Left hindlimb (tissue), 1 donor: ENCODE measurements at regions not wholly inside any gene's neighbourhood (a gene's known extent, or its start where the extent isn't known, plus 50 kb on each side); places are given as distances from the start of the nearest gene placed in this dataset.
A peak's percentile ranks its signal among the peaks of the same experiment; 100 is the strongest.
"Not testable (repeated sequence)": the region's sequence is repeated elsewhere in the genome, so short reads cannot be mapped to it uniquely, and the experiment has no call there.

Experiments
- DNase-seq: peaks from one replicate; pipeline ENCODE4 v3.0.0-alpha.2; 2018

DNA sequence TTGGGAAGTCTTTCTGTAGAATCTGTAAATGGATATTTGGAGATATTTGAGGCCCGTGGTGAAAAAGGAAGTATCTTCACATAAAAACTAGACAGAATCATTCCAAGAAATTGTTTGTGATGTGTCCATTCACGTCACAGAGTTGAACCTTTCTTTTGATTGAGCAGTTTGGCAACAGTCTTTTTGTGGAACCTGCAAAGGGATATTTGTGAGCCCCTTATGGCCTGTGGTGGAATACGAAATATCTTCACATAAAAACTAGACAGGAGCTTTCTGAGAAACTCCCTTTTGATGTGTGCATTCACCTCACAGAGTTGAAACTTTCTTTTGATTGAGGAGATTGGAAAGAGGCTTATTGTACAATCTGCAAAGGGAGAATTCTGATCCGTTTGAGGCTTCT, 2980.4 kb downstream of the TUBA3C start:
- DNase-seq: not testable (repeated sequence)

DNA sequence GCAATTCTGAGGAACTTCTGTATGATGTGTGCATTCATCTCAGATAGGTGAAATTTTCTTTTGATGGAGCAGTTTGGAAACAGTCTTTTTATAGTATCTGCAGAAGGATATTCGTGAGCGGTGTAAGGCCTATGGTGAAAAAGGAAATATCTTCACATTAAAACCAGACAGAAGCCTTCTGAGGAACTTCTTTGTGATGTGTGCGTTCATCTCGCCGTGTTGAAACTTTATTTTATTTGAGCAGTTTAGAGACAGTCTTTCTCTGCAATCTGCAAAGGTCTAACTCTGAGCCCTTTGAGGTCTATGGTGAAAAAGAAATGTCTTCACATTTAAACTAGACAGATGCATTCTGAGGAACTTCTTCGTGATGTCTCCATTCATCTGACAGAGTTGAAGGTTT, 3021.0 kb downstream of the TUBA3C start:
- DNase-seq: not testable (repeated sequence)

DNA sequence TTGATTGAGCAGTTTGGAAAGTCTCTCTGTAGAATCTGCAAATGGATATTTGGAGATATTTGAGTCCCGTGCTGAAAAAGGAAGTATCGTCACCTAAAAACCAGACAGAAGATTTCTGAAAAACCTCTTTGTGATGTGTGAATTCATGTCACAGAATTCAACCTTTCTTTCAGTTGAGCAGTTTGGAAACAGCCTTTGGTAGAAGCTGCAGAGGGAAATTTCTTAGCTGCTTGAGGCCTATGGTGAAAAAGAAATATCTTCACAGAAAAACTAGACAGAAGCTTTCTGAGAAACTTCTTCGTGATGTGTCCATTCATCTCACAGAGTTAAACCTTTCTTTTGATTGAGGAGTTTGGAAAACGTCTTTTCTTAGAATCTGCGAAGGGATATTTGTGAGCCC, 3022.7 kb downstream of the TUBA3C start:
- DNase-seq: not testable (repeated sequence)

DNA sequence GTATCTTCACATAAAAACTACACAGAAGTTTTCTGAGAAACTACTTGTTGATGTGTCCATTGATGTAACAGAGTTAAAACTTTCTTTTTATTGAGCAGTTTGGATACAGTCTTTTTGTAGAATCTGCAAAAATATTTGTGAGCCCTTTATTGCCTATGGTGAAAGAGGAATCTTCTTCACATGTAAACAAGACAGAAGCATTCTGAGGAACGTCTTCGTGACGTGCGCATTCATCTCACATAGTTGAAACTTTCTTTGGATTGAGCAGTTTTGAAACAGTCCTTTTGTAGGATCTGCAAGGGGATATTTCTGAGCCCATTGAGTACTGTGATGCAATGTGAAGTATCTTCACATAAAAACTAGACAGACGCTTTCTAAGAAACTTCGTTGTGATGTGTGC, 3023.6 kb downstream of the TUBA3C start:
- not testable (repeated sequence) for DNase-seq

DNA sequence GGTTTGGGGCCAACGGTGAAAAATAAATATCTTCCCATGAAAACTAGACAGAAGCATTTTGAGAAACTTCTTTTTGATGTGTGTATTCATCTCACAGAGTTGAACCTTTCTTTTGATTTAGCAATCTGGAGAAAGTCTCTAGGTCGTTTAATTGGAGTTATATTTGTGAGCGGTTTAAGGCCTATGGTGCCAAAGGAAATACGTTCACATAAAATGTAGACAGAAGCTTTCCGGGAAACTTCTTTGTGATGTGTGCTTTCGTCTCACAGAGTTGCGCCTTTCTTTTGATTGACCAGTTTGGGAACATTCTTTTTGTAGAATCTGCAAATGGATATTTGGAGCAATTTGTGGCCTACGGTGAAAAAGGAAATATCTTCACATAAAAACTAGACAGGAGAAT, 3028.8 kb downstream of the TUBA3C start:
- DNase-seq: not testable (repeated sequence)

DNA sequence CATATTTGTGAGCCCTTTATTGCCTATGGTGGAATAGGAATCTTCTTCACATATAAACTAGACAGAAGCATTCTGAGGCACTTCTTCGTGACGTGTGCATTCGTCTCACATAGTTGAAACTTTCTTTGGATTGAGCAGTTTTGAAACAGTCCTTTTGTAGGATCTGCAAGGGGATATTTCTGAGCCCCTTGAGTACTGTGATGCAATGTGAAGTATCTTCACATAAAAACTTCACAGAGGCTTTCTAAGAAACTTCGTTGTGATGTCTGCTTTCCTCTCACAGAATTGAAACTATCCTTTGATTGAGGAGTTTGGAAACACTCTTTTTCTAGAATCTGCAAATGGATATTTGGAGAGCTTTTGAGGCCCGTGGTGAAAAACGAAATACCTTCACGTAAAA, 3030.3 kb downstream of the TUBA3C start:
- DNase-seq: not testable (repeated sequence)

DNA sequence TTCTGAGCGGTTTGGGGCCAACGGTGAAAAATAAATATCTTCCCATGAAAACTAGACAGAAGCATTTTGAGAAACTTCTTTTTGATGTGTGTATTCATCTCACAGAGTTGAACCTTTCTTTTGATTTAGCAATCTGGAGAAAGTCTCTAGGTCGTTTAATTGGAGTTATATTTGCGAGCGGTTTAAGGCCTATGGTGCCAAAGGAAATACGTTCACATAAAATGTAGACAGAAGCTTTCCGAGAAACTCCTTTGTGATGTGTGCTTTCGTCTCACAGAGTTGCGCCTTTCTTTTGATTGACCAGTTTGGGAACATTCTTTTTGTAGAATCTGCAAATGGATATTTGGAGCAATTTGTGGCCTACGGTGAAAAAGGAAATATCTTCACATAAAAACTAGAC, 3032.2 kb downstream of the TUBA3C start:
- DNase-seq: not testable (repeated sequence)

DNA sequence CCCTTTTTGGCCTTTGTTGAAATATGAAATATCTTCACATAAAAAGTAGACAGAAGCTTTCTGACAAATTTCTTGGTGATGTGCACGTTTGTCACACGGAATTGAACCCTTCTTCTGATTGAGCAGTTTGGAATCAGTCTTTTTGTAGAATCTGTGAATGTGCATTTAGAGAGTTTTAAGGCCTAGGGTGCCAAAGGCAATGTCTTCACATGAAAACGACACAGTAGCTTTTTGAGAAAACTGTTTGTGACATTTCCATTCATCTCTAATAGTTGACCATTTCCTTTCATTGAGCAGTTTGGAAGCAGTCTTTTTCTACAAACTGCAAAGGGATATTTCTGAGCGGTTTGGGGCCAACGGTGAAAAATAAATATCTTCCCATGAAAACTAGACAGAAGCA, 3036.0 kb downstream of the TUBA3C start:
- DNase-seq: not testable (repeated sequence)

DNA sequence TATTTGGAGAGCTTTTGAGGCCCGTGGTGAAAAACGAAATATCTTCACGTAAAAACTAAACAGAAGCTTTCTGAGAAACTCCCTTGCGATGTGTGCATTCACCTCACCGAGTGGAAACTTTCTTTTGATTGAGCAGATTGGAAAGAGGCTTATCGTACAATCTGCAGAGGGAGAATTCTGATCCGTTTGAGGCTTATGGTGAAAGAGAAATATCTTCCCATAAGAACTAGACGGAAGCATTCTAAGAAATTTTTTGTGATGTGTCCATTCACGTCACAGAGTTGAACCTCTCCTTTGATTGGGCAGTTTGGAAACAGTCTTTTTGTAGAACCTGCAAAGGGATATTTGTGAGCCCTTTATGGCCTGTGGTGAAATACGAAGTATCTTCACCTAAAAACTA, 3040.3 kb downstream of the TUBA3C start:
- DNase-seq: not testable (repeated sequence)

DNA sequence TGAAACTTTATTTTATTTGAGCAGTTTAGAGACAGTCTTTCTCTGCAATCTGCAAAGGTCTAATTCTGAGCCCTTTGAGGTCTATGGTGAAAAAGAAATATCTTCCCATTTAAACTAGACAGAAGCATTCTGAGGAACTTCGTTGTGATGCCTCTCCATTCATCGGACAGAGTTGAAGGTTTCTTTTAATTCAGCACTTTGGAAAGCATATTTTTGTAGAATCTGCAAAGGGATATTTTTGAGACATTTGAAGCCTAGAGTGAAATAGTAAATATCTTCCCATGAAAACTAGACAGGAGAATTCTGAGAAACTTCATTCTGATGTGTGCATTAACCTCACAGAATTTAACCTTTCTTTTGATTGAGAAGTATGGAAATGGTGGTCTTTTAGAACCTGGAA, 3044.8 kb downstream of the TUBA3C start:
- DNase-seq: peak; percentile 2

DNA sequence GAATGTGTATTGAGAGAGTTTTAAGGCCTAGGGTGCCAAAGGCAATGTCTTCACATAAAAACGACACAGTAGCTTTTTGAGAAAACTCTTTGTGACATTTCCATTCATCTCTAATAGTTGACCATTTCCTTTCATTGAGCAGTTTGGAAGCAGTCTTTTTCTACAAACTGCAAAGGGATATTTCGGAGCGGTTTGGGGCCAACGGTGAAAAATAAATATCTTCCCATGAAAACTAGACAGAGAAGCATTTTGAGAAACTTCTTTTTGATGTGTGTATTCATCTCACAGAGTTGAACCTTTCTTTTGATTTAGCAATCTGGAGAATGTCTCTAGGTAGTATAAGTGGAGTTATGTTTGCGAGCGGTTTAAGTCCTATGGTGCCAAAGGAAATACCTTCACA, 3052.9 kb downstream of the TUBA3C start:
- not testable (repeated sequence) for DNase-seq

DNA sequence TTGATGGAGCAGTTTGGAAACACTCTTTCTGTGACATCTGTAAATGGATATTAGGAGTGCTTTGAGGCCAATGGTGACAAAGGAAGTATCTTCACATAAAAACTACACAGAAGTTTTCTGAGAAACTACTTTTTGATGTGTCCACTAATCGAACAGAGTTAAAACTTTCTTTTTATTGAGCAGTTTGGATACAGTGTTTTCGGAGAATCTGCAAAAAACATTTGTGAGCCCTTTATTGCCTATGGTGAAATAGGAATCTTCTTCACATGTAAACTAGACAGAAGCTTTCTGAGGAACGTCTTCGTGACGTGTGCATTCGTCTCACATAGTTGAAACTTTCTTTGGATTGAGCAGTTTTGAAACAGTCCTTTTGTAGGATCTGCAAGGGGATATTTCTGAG, 3068.2 kb downstream of the TUBA3C start:
- DNase-seq: peak; percentile 0
